Thyroid gland (tissue), 4 donors: ENCODE measurements at regions not wholly inside any gene's neighbourhood (a gene's known extent, or its start where the extent isn't known, plus 50 kb on each side); places are given as distances from the start of the nearest gene placed in this dataset.

Experiments
- DNase-seq, 2 donors: peaks; one replicate each; pipeline ENCODE4 v3.0.0-alpha.2; 2019
- H3K27ac ChIP-seq, 3 donors: fragments of 200-600 bp; sonication (generic); 1 replicate in 2 of 3; 2 replicates in 1 of 3; pipeline ENCODE4 v1.5.1; 2016 to 2019; ENCODE audit warnings: mild to moderate bottlenecking in 1 of 3, moderate library complexity in 1 of 3
- H3K27me3 ChIP-seq: fragments of 200-600 bp; sonication (generic); one replicate; pipeline ENCODE4 v1.5.1; 2019
- H3K36me3 ChIP-seq, 2 donors: fragments of 200-600 bp; sonication (generic); one replicate each; pipeline ENCODE4 v1.5.1; 2016 to 2019
- H3K4me1 ChIP-seq, 2 donors: fragments of 200-600 bp; sonication (generic); one replicate each; pipeline ENCODE4 v1.5.1; 2017 to 2019
- H3K4me3 ChIP-seq, 3 donors: fragments of 200-600 bp; sonication (generic); replicated peaks in 1 of 3; 1 replicate in 2 of 3; 2 replicates in 1 of 3; pipeline ENCODE4 v1.5.1; 2016; ENCODE audit warnings: mild to moderate bottlenecking in 1 of 3
- H3K9me3 ChIP-seq: fragments of 200-600 bp; sonication (generic); one replicate; pipeline ENCODE4 v1.5.1; 2017
- CTCF ChIP-seq, 6 experiments: fragments of 200-600 bp in 3 of 6; fragments of 450-650 bp in 3 of 6; sonication (generic) in 3 of 6; IDR thresholded peaks; one replicate each; pipeline ENCODE4 v1.5.1; 2016 to 2019; ENCODE audit warnings: antibody characterized with exemption in 6 of 6, mild to moderate bottlenecking in 2 of 6, inconsistent platforms in 1 of 6, moderate library complexity in 1 of 6
- POLR2A ChIP-seq, 2 donors: fragments of 450-650 bp; IDR thresholded peaks; one replicate each; pipeline ENCODE4 v1.6.1; 2017; ENCODE audit warnings: antibody characterized with exemption in 2 of 2, mild to moderate bottlenecking in 2 of 2, moderate library complexity in 1 of 2
- WGBS, 2 donors: methylation state at CpG; one replicate each; pipeline ENCODE4 v1.1.5; 2017; 5-methylcytosine and 5-hydroxymethylcytosine counted together
- intact Hi-C: fragments of 100-400 bp; cut with DNase I; formaldehyde crosslinking; loops from one replicate; pipeline ENCODE4 v1.15.1; 2023

GRCh38 chr16:54489225-54490111 is 202.9 kb upstream of the IRX3 start:
- Histone ChIP-seq H3K27me3 (no peaks in the 10 kb centered on the region), H3K9me3 (no peaks in the 10 kb centered on the region), H3K36me3 (no peaks in the 10 kb centered on the region), H3K4me3 (no peak overlapping the region), H3K4me1 (no peaks in the 10 kb centered on the region), H3K27ac (no peak overlapping the region)
- no peak for TF ChIP-seq POLR2A (IDR thresholded peaks at IDR 0.05)
- TF ChIP-seq CTCF (IDR thresholded peaks at IDR 0.05), result no peak
- WGBS, 2 donors, result 73 to 83% methylated on average over 11 of the region's 11 CpGs
- no peak for DNase-seq
- intact Hi-C loops, result no loop called here

GRCh38 chr16:54488729-54489128 is 202.1 kb upstream of the IRX3 start:
- DNase-seq, result no peak
- WGBS, 2 donors, result 72 to 75% methylated on average over 3 of the region's 3 CpGs
- H3K27ac ChIP-seq, result no peak overlapping the region
- no peak overlapping the region for H3K4me3 ChIP-seq
- no peak for TF ChIP-seq POLR2A (IDR thresholded peaks at IDR 0.05)
- no peak for TF ChIP-seq CTCF (IDR thresholded peaks at IDR 0.05)
- intact Hi-C loops, result no loop called here
- H3K9me3 ChIP-seq, result no peaks in the 10 kb centered on the region
- H3K36me3 ChIP-seq, result no peaks in the 10 kb centered on the region
- H3K4me1 ChIP-seq, result no peaks in the 10 kb centered on the region
- no peaks in the 10 kb centered on the region for H3K27me3 ChIP-seq

GRCh38 chr16:54487933-54488332 is 201.3 kb upstream of the IRX3 start:
- no peaks in the 10 kb centered on the region for H3K4me1 ChIP-seq
- intact Hi-C loops, result no loop called here
- 75 to 85% methylated on average over 3 of the region's 3 CpGs for WGBS, 2 donors
- H3K27me3 ChIP-seq, result no peaks in the 10 kb centered on the region
- H3K27ac ChIP-seq, result no peak overlapping the region
- H3K9me3 ChIP-seq, result no peaks in the 10 kb centered on the region
- TF ChIP-seq CTCF (IDR thresholded peaks at IDR 0.05) (no peak), POLR2A (IDR thresholded peaks at IDR 0.05) (no peak)
- DNase-seq, result no peak
- H3K36me3 ChIP-seq, result no peaks in the 10 kb centered on the region
- H3K4me3 ChIP-seq, result no peak overlapping the region

- intact Hi-C loops, result no loop called here
Measured at GRCh38 chr16:54484700-54485099, 198.1 kb upstream of the IRX3 start.

More at GRCh38 chr16:54484700-54485099, 198.1 kb upstream of the IRX3 start:
- no peak for DNase-seq
- no peaks in the 10 kb centered on the region for H3K4me1 ChIP-seq
- no peaks in the 10 kb centered on the region for H3K9me3 ChIP-seq
- H3K27me3 ChIP-seq, result no peaks in the 10 kb centered on the region
- H3K4me3 ChIP-seq, result no peak overlapping the region
- H3K36me3 ChIP-seq, result no peaks in the 10 kb centered on the region
- WGBS, 2 donors, result 90 to 91% methylated on average over 9 of the region's 9 CpGs
- TF ChIP-seq POLR2A (IDR thresholded peaks at IDR 0.05) (no peak), CTCF (IDR thresholded peaks at IDR 0.05) (no peak)
- no peak overlapping the region for H3K27ac ChIP-seq
